Fibroblast of lung (primary cell): ENCODE measurements at regions not wholly inside any gene's neighbourhood (a gene's known extent, or its start where the extent isn't known, plus 50 kb on each side); places are given as distances from the start of the nearest gene placed in this dataset.

Source experiments
- DNase-seq, 2 donors: peaks; one replicate each; pipeline versions ENCODE4 v3.0.0 to v3.0.0-alpha.2; 2010; ENCODE audit warnings: low read depth in 2 of 2
- H2AFZ ChIP-seq: 2 replicates; pipeline ENCODE4 v1.5.1; 2012; ENCODE audit warnings: low read length, control low read depth, inconsistent platforms
- H3K27ac ChIP-seq: 2 replicates; pipeline ENCODE4 v1.5.1; 2011; ENCODE audit warnings: low read length, control low read depth; ENCODE audit not compliant: insufficient read depth
- H3K27me3 ChIP-seq: 2 replicates; pipeline ENCODE4 v1.5.1; 2011; ENCODE audit warnings: mild to moderate bottlenecking, low read length; ENCODE audit not compliant: control insufficient read depth, insufficient read depth
- H3K36me3 ChIP-seq: 2 replicates; pipeline ENCODE4 v1.5.1; 2011; ENCODE audit warnings: low read length; ENCODE audit not compliant: control insufficient read depth, insufficient read depth
- H3K4me1 ChIP-seq: 2 replicates; pipeline ENCODE4 v1.5.1; 2011; ENCODE audit warnings: low read length; ENCODE audit not compliant: control insufficient read depth, insufficient read depth; ENCODE audit errors: extremely low read depth
- H3K4me2 ChIP-seq: 2 replicates; pipeline ENCODE4 v1.5.1; 2011; ENCODE audit warnings: low read length, control low read depth; ENCODE audit not compliant: insufficient read depth; ENCODE audit errors: extremely low read depth
- H3K4me3 ChIP-seq, 4 experiments: fragments of 200-600 bp in 1 of 4; sonication (generic) in 1 of 4; replicated peaks in 1 of 4; 2 replicates each; pipeline ENCODE4 v1.5.1; 2011 to 2016; ENCODE audit warnings: low read length in 4 of 4, low read depth in 3 of 4, mild to moderate bottlenecking in 3 of 4, control low read depth in 2 of 4, inconsistent platforms in 1 of 4, mixed read lengths in 1 of 4; ENCODE audit not compliant: insufficient read depth in 1 of 4; ENCODE audit errors: control extremely low read depth in 1 of 4
- H3K79me2 ChIP-seq: 2 replicates; pipeline ENCODE4 v1.5.1; 2012; ENCODE audit warnings: mild to moderate bottlenecking, low read length, inconsistent platforms; ENCODE audit not compliant: control insufficient read depth, insufficient read depth
- H3K9ac ChIP-seq: 2 replicates; pipeline ENCODE4 v1.5.1; 2011; ENCODE audit warnings: mild to moderate bottlenecking, low read length, control low read depth; ENCODE audit not compliant: insufficient read depth
- H3K9me3 ChIP-seq: 2 replicates; pipeline ENCODE4 v1.5.1; 2012; ENCODE audit warnings: low read depth, low read length; ENCODE audit not compliant: control insufficient read depth, insufficient read depth
- H4K20me1 ChIP-seq: 2 replicates; pipeline ENCODE4 v1.5.1; 2011; ENCODE audit warnings: low read length; ENCODE audit not compliant: control insufficient read depth, insufficient read depth; ENCODE audit errors: extremely low read depth
- EZH2 ChIP-seq: IDR thresholded peaks from 2 replicates; pipeline ENCODE4 v1.5.1; 2012; ENCODE audit warnings: low read length, control low read depth, mild to moderate bottlenecking; ENCODE audit errors: missing control alignments
- TF ChIP-seq, protein P1 (sequence below), 2 donors: IDR thresholded peaks in 1 of 2; conservative IDR thresholded peaks in 1 of 2; 1 replicate in 1 of 2; 2 replicates in 1 of 2; pipeline ENCODE4 v1.5.1; 2011 to 2012; ENCODE audit warnings: low read length in 2 of 2, control low read depth in 1 of 2, inconsistent platforms in 1 of 2, low read depth in 1 of 2, mild to moderate bottlenecking in 1 of 2

GRCh38 chr4:54400188-54400587 lies 171.1 kb downstream of the PDGFRA start:
- Histone ChIP-seq H3K4me2 (no peak overlapping the region), H3K9me3 (no peaks in the 10 kb centered on the region)

DNA sequence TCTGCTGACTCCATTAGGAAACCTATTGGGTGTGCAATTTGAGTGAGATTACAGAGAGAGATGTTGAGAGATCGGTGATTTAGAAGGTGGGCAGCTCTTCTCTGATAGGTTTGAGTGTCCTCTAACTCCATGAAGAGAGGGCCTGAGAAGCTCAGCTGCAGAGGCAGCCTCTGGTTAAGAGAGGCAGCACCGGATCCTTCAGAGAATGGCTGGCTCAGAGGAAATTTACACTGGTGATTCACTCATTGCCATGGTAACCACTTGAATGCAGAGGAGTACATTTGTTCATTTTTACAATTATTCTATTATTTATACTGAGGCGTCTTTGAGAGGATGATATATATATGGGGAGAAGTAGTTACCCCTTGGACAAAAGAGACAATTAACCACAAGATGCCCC lies 171.7 kb downstream of the PDGFRA start:
- Histone ChIP-seq H3K4me1 (no peaks in the 10 kb centered on the region), H3K27ac (no peak overlapping the region), H3K9me3 (no peaks in the 10 kb centered on the region), H3K4me3 (no peak overlapping the region), H2AFZ (peak overlapping the region; percentile 44), H3K4me2 (no peak overlapping the region), H3K27me3 (peaks cover 2% of the 10 kb centered on the region), H3K9ac (no peak overlapping the region), H3K79me2 (no peaks in the 10 kb centered on the region), H3K36me3 (no peaks in the 10 kb centered on the region), H4K20me1 (no peaks in the 10 kb centered on the region)
- TF ChIP-seq, protein P1, sequence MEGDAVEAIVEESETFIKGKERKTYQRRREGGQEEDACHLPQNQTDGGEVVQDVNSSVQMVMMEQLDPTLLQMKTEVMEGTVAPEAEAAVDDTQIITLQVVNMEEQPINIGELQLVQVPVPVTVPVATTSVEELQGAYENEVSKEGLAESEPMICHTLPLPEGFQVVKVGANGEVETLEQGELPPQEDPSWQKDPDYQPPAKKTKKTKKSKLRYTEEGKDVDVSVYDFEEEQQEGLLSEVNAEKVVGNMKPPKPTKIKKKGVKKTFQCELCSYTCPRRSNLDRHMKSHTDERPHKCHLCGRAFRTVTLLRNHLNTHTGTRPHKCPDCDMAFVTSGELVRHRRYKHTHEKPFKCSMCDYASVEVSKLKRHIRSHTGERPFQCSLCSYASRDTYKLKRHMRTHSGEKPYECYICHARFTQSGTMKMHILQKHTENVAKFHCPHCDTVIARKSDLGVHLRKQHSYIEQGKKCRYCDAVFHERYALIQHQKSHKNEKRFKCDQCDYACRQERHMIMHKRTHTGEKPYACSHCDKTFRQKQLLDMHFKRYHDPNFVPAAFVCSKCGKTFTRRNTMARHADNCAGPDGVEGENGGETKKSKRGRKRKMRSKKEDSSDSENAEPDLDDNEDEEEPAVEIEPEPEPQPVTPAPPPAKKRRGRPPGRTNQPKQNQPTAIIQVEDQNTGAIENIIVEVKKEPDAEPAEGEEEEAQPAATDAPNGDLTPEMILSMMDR (conservative IDR thresholded peaks at IDR 0.05 in 1 of 2, IDR thresholded peaks at IDR 0.05 in 1 of 2; ENCODE audit: low read depth in 1 of 2, low read length in 2 of 2): no peak
- no peak for TF ChIP-seq EZH2
- DNase-seq: peak; percentile 67 to 71

More at GRCh38 chr4:54400188-54400587, 171.1 kb downstream of the PDGFRA start:
- no peak overlapping the region for H3K4me3 ChIP-seq
- TF ChIP-seq, protein P1 (conservative IDR thresholded peaks at IDR 0.05 in 1 of 2, IDR thresholded peaks at IDR 0.05 in 1 of 2; ENCODE audit: low read depth in 1 of 2, low read length in 2 of 2): no peak
- TF ChIP-seq EZH2: no peak
- no peak overlapping the region for H3K9ac ChIP-seq
- no peaks in the 10 kb centered on the region for H3K4me1 ChIP-seq
- H3K27ac ChIP-seq: no peak overlapping the region
- H4K20me1 ChIP-seq: no peaks in the 10 kb centered on the region
- no peaks in the 10 kb centered on the region for H3K27me3 ChIP-seq
- H3K36me3 ChIP-seq: no peaks in the 10 kb centered on the region
- H2AFZ ChIP-seq: no peak overlapping the region
- peak in 1 of 2 donors; percentile 5 for DNase-seq
- no peaks in the 10 kb centered on the region for H3K79me2 ChIP-seq

- H3K4me1 ChIP-seq: no peaks in the 10 kb centered on the region
- no peaks in the 10 kb centered on the region for H3K36me3 ChIP-seq
- no peak overlapping the region for H3K27ac ChIP-seq
- no peak for DNase-seq
- H3K27me3 ChIP-seq: peaks cover 7% of the 10 kb centered on the region
- H3K79me2 ChIP-seq: no peaks in the 10 kb centered on the region
- no peaks in the 10 kb centered on the region for H4K20me1 ChIP-seq
- H3K4me2 ChIP-seq: no peak overlapping the region
- H3K4me3 ChIP-seq: no peak overlapping the region
- TF ChIP-seq, protein P1 (conservative IDR thresholded peaks at IDR 0.05 in 1 of 2, IDR thresholded peaks at IDR 0.05 in 1 of 2; ENCODE audit: low read depth in 1 of 2, low read length in 2 of 2): no peak
- no peak for TF ChIP-seq EZH2
- H3K9ac ChIP-seq: no peak overlapping the region
- H2AFZ ChIP-seq: no peak overlapping the region
- no peaks in the 10 kb centered on the region for H3K9me3 ChIP-seq
Measured at GRCh38 chr4:54402880-54403480, 173.9 kb downstream of the PDGFRA start.
